ENCODE measurements at regions not wholly inside any gene's neighbourhood (a gene's known extent, or its start where the extent isn't known, plus 50 kb on each side); places are given as distances from the start of the nearest gene placed in this dataset.

DNA sequence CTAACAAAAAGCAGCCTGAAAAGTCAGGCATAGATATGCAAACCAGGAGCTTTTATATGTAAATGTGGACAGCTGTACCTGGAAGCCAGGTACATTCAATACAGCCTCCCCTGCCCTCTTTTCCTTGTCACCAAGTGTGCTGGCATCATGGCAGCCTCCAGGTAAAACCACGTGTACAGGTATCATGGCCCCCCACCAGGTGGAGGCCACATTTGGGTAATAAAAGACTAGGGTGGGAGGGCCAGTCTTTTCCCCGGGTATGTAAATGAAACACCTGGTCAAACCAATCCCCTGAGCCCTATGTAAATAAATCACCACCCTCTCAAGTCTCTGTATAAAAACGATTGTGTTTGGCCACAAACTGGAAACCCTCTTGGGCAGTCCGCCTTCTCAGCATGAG, 226.4 kb upstream of the GOT2 start:
- TF ChIP-seq CTCF (IDR thresholded peaks at IDR 0.05) (no peak), TCF7L2 (IDR thresholded peaks at IDR 0.05; ENCODE audit: low read depth, low read length) (no peak)
- TF ChIP-seq, protein P1, sequence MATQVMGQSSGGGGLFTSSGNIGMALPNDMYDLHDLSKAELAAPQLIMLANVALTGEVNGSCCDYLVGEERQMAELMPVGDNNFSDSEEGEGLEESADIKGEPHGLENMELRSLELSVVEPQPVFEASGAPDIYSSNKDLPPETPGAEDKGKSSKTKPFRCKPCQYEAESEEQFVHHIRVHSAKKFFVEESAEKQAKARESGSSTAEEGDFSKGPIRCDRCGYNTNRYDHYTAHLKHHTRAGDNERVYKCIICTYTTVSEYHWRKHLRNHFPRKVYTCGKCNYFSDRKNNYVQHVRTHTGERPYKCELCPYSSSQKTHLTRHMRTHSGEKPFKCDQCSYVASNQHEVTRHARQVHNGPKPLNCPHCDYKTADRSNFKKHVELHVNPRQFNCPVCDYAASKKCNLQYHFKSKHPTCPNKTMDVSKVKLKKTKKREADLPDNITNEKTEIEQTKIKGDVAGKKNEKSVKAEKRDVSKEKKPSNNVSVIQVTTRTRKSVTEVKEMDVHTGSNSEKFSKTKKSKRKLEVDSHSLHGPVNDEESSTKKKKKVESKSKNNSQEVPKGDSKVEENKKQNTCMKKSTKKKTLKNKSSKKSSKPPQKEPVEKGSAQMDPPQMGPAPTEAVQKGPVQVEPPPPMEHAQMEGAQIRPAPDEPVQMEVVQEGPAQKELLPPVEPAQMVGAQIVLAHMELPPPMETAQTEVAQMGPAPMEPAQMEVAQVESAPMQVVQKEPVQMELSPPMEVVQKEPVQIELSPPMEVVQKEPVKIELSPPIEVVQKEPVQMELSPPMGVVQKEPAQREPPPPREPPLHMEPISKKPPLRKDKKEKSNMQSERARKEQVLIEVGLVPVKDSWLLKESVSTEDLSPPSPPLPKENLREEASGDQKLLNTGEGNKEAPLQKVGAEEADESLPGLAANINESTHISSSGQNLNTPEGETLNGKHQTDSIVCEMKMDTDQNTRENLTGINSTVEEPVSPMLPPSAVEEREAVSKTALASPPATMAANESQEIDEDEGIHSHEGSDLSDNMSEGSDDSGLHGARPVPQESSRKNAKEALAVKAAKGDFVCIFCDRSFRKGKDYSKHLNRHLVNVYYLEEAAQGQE (IDR thresholded peaks at IDR 0.05; ENCODE audit: insufficient read depth in 1 of 2, low read depth in 2 of 2, low read length in 1 of 2): no peak

Measured in Panc1 (cell line).